GM23338 (cell line): ENCODE measurements at regions not wholly inside any gene's neighbourhood (a gene's known extent, or its start where the extent isn't known, plus 50 kb on each side); places are given as distances from the start of the nearest gene placed in this dataset.
A peak's percentile ranks its signal among the peaks of the same experiment; 100 is the strongest.

Experiments
- ATAC-seq: fragments of 200-7000 bp; cut with Tn5 transposase; 3 replicates; pipeline ENCODE4 v1.9.1; 2020
- DNase-seq: peaks from one replicate; pipeline ENCODE4 v3.0.0-alpha.2; 2015; ENCODE audit warnings: low spot score
- H2AFZ ChIP-seq: fragments of 200-600 bp; sonication (generic); 2 replicates; pipeline ENCODE4 v1.8.0; 2016; ENCODE audit warnings: antibody characterized with exemption, mild to moderate bottlenecking, moderate library complexity
- H3F3A ChIP-seq: fragments of 200-600 bp; sonication (generic); replicated peaks from 2 replicates; pipeline ENCODE4 v1.8.0; 2017; ENCODE audit warnings: antibody characterized with exemption, mixed run types, low read depth
- H3K27ac ChIP-seq: fragments of 200-600 bp; sonication (generic); 2 replicates; pipeline ENCODE4 v1.6.1; 2016; ENCODE audit warnings: low read depth
- H3K27me3 ChIP-seq: fragments of 200-600 bp; sonication (generic); 2 replicates; pipeline ENCODE4 v1.8.0; 2016; ENCODE audit warnings: mild to moderate bottlenecking, mixed run types, moderate library complexity; ENCODE audit not compliant: insufficient read depth
- H3K36me3 ChIP-seq: fragments of 200-600 bp; sonication (generic); 2 replicates; pipeline ENCODE4 v1.8.0; 2016; ENCODE audit warnings: mild to moderate bottlenecking; ENCODE audit not compliant: insufficient read depth
- H3K4me1 ChIP-seq: fragments of 200-600 bp; sonication (generic); 2 replicates; pipeline ENCODE4 v1.8.0; 2016; ENCODE audit warnings: mild to moderate bottlenecking, moderate library complexity; ENCODE audit not compliant: insufficient read depth
- H3K4me2 ChIP-seq: fragments of 200-600 bp; sonication (generic); 2 replicates; pipeline ENCODE4 v1.7.1; 2017; ENCODE audit warnings: mixed run types
- H3K4me3 ChIP-seq: fragments of 200-600 bp; sonication (generic); 2 replicates; pipeline ENCODE4 v1.6.1; 2016; ENCODE audit warnings: mixed run types
- H3K79me2 ChIP-seq: fragments of 200-600 bp; sonication (generic); replicated peaks from 2 replicates; pipeline ENCODE4 v1.8.0; 2017; ENCODE audit warnings: mild to moderate bottlenecking; ENCODE audit not compliant: insufficient read depth
- H3K9me2 ChIP-seq: fragments of 200-600 bp; sonication (generic); 2 replicates; pipeline ENCODE4 v1.8.0; 2017; ENCODE audit not compliant: insufficient read depth
- H4K20me1 ChIP-seq: fragments of 200-600 bp; sonication (generic); replicated peaks from 2 replicates; pipeline ENCODE4 v1.8.0; 2017; ENCODE audit warnings: mild to moderate bottlenecking; ENCODE audit not compliant: insufficient read depth
- H3K27ac Mint-ChIP-seq: 2 replicates; pipeline ENCODE4 v1.8.0; 2020; ENCODE audit warnings: inconsistent platforms, mild to moderate bottlenecking, moderate library complexity, mixed read lengths
- H3K27me3 Mint-ChIP-seq: 3 replicates; pipeline ENCODE4 v1.8.0; 2022; ENCODE audit warnings: low read depth, mild to moderate bottlenecking, moderate library complexity, mixed read lengths, inconsistent platforms; ENCODE audit not compliant: insufficient read depth, poor library complexity
- H3K36me3 Mint-ChIP-seq: 3 replicates; pipeline ENCODE4 v1.8.0; 2021; ENCODE audit warnings: low read depth, mild to moderate bottlenecking, inconsistent platforms, moderate library complexity, mixed read lengths
- H3K4me1 Mint-ChIP-seq: 3 replicates; pipeline ENCODE4 v1.8.0; 2020; ENCODE audit warnings: mild to moderate bottlenecking, inconsistent platforms, mixed read lengths
- H3K4me3 Mint-ChIP-seq: 3 replicates; pipeline ENCODE4 v1.8.0; 2021; ENCODE audit warnings: moderate library complexity, mild to moderate bottlenecking, inconsistent platforms, mixed read lengths
- H3K9me3 Mint-ChIP-seq: 3 replicates; pipeline ENCODE4 v1.8.0; 2020; ENCODE audit warnings: moderate library complexity, mild to moderate bottlenecking, inconsistent platforms, mixed read lengths
- CREB1 ChIP-seq: fragments of 250-450 bp; sonication (Bioruptor Pico); IDR thresholded peaks from 2 replicates; pipeline ENCODE4 v1.5.0; 2020; ENCODE audit warnings: low read depth, mild to moderate bottlenecking, moderate library complexity
- NANOG ChIP-seq: IDR thresholded peaks from 2 replicates; pipeline ENCODE4 v1.6.1; 2016; ENCODE audit warnings: antibody characterized with exemption, borderline replicate concordance
- ZNF331 ChIP-seq: fragments of 250-450 bp; sonication (Bioruptor Pico); IDR thresholded peaks from 2 replicates; pipeline ENCODE4 v1.5.0; 2020; ENCODE audit warnings: low read depth, mild to moderate bottlenecking, moderate library complexity
- TF ChIP-seq, protein P1 (sequence below), 2 experiments: fragments of 200-600 bp in 1 of 2; sonication (generic) in 1 of 2; conservative IDR thresholded peaks; 2 replicates each; pipeline versions ENCODE4 v1.5.1 to v1.6.1; 2016 to 2017; ENCODE audit warnings: antibody characterized with exemption in 2 of 2, low read depth in 2 of 2, mild to moderate bottlenecking in 2 of 2, moderate library complexity in 1 of 2
- TF ChIP-seq, protein P2 (sequence below): fragments of 250-450 bp; sonication (Bioruptor Pico); IDR thresholded peaks from 2 replicates; pipeline ENCODE4 v1.5.0; 2020; ENCODE audit warnings: mild to moderate bottlenecking, moderate library complexity

DNA sequence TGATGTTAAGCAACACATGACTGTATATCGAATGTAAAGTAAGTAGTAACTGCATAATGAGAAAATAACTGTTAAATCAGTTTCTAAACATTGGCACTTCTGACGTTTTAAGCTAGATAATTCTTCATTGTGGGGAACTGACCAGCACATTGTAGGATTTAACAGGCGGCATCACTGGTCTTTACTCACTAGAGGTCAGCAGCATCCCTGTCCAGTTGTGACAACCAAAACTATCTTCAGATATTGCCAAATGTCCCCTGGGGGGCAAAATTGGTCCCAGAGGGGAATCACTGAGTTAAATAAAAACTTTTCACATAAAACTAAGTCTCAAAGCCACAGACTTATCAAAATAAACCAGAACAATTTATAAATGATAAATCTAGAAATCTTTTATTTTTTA, 65.3 kb downstream of the BLTP3B start:
- Histone ChIP-seq H3K4me1 (no peaks in the 10 kb centered on the region), H3K79me2 (no peaks in the 10 kb centered on the region), H3K27ac (no peak overlapping the region), H3F3A (no peaks in the 10 kb centered on the region), H2AFZ (no peak overlapping the region), H4K20me1 (no peaks in the 10 kb centered on the region; the same call in 1 of the 2 replicates), H3K4me2 (no peak overlapping the region), H3K9me2 (0 out of 2 replicates have a peak, but pooled peaks cover 3% of the 10 kb centered on the region), H3K36me3 (peaks cover 26% of the 10 kb centered on the region), H3K4me3 (no peak overlapping the region), H3K27me3 (no peaks in the 10 kb centered on the region)
- Mint-ChIP-seq H3K9me3 (peaks cover 33% of the 10 kb centered on the region), H3K27me3 (peaks cover 6% of the 10 kb centered on the region), H3K4me3 (no peak overlapping the region), H3K27ac (no peak overlapping the region), H3K4me1 (no peaks in the 10 kb centered on the region), H3K36me3 (peaks cover 51% of the 10 kb centered on the region)
- TF ChIP-seq CREB1 (no peak), ZNF331 (CRISPR knock-in tag) (no peak), NANOG (no peak)
- TF ChIP-seq, protein P1, sequence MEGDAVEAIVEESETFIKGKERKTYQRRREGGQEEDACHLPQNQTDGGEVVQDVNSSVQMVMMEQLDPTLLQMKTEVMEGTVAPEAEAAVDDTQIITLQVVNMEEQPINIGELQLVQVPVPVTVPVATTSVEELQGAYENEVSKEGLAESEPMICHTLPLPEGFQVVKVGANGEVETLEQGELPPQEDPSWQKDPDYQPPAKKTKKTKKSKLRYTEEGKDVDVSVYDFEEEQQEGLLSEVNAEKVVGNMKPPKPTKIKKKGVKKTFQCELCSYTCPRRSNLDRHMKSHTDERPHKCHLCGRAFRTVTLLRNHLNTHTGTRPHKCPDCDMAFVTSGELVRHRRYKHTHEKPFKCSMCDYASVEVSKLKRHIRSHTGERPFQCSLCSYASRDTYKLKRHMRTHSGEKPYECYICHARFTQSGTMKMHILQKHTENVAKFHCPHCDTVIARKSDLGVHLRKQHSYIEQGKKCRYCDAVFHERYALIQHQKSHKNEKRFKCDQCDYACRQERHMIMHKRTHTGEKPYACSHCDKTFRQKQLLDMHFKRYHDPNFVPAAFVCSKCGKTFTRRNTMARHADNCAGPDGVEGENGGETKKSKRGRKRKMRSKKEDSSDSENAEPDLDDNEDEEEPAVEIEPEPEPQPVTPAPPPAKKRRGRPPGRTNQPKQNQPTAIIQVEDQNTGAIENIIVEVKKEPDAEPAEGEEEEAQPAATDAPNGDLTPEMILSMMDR (conservative IDR thresholded peaks at IDR 0.05; ENCODE audit: low read depth in 2 of 2): peak; percentile 39 to 55
- TF ChIP-seq, protein P2, sequence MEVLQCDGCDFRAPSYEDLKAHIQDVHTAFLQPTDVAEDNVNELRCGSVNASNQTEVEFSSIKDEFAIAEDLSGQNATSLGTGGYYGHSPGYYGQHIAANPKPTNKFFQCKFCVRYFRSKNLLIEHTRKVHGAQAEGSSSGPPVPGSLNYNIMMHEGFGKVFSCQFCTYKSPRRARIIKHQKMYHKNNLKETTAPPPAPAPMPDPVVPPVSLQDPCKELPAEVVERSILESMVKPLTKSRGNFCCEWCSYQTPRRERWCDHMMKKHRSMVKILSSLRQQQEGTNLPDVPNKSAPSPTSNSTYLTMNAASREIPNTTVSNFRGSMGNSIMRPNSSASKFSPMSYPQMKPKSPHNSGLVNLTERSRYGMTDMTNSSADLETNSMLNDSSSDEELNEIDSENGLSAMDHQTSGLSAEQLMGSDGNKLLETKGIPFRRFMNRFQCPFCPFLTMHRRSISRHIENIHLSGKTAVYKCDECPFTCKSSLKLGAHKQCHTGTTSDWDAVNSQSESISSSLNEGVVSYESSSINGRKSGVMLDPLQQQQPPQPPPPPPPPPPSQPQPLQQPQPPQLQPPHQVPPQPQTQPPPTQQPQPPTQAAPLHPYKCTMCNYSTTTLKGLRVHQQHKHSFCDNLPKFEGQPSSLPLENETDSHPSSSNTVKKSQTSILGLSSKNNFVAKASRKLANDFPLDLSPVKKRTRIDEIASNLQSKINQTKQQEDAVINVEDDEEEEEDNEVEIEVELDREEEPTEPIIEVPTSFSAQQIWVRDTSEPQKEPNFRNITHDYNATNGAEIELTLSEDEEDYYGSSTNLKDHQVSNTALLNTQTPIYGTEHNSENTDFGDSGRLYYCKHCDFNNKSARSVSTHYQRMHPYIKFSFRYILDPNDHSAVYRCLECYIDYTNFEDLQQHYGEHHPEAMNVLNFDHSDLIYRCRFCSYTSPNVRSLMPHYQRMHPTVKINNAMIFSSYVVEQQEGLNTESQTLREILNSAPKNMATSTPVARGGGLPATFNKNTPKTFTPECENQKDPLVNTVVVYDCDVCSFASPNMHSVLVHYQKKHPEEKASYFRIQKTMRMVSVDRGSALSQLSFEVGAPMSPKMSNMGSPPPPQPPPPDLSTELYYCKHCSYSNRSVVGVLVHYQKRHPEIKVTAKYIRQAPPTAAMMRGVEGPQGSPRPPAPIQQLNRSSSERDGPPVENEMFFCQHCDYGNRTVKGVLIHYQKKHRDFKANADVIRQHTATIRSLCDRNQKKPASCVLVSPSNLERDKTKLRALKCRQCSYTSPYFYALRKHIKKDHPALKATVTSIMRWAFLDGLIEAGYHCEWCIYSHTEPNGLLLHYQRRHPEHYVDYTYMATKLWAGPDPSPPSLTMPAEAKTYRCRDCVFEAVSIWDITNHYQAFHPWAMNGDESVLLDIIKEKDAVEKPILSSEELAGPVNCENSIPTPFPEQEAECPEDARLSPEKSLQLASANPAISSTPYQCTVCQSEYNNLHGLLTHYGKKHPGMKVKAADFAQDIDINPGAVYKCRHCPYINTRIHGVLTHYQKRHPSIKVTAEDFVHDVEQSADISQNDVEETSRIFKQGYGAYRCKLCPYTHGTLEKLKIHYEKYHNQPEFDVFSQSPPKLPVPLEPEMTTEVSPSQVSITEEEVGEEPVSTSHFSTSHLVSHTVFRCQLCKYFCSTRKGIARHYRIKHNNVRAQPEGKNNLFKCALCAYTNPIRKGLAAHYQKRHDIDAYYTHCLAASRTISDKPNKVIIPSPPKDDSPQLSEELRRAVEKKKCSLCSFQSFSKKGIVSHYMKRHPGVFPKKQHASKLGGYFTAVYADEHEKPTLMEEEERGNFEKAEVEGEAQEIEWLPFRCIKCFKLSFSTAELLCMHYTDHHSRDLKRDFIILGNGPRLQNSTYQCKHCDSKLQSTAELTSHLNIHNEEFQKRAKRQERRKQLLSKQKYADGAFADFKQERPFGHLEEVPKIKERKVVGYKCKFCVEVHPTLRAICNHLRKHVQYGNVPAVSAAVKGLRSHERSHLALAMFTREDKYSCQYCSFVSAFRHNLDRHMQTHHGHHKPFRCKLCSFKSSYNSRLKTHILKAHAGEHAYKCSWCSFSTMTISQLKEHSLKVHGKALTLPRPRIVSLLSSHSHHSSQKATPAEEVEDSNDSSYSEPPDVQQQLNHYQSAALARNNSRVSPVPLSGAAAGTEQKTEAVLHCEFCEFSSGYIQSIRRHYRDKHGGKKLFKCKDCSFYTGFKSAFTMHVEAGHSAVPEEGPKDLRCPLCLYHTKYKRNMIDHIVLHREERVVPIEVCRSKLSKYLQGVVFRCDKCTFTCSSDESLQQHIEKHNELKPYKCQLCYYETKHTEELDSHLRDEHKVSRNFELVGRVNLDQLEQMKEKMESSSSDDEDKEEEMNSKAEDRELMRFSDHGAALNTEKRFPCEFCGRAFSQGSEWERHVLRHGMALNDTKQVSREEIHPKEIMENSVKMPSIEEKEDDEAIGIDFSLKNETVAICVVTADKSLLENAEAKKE (CRISPR knock-in tag): no peak
- peak; percentile 29 for DNase-seq
- no peak for ATAC-seq
